Hematopoietic multipotent progenitor cell treated with erythropoietin and hydrocortisone succinate and interleukin-3 and kit ligand, for 15 days (in vitro differentiated cells): ENCODE measurements at regions not wholly inside any gene's neighbourhood (a gene's known extent, or its start where the extent isn't known, plus 50 kb on each side); places are given as distances from the start of the nearest gene placed in this dataset.
A peak's percentile ranks its signal among the peaks of the same experiment; 100 is the strongest.
"Not testable (repeated sequence)": the region's sequence is repeated elsewhere in the genome, so short reads cannot be mapped to it uniquely, and the experiment has no call there.

ENCODE experiments used
- DNase-seq: peaks from one replicate; pipeline ENCODE4 v3.0.0-alpha.2; 2015; ENCODE audit warnings: low spot score

DNA sequence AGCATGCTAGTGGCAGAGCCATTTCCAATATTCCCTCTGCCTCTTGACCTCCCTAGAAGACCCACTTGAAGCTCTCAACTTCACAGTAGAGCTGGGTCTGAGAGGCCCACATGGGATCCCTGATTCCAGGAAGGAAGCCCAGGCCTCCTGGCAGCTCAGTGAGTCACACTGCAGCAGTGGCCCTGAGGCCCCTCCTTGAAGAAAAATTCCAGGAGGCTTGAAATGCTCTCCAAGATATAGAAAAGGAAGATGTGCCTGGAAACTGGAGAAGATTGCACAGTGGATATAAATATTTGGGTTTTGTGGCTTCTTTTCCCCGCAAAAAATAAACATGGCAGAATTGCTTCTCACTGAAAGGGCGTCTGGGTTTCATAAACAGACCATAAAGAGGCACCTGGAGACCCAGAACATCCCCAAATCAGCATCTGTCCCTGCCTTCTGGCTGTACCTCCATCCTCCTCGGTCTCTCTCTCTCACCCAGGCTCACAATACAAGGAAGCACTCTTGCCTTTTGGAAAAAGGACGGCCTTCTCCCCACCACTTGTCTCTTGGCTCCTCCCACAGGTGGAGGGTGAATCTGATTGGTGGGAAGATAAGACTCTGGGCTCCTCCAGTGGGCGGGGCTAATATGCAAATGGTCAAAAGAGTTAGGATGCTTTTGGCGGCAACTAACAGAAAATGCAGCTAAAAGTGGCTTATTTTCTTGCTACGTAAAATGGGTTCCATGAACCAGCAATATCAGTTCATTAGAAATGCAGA lies 200.0 kb upstream of the SULF2 start:
- peak; percentile 2 for DNase-seq

DNA sequence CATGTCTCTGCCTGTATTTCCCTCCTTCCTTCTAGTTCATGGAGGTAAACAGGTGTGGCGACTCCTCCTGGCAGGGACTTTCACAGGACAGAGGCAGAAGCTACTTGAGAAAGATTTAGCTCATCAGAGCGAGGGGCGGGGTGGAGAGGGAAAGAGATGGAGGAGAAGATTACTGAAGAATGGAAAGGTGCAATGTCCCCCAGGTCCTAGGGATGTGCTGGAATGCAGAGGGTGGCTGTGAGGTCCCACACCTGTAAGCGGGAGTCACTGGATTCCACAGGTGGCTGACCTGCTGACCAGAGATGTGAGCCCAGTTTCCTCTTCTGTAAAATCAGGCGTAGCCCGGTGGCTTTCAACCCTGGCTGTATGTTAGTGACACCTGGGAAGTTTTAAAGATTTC lies 199.2 kb upstream of the SULF2 start:
- DNase-seq: no peak

GRCh38 chr20:47983642-47984041 lies 198.4 kb upstream of the SULF2 start:
- not testable (repeated sequence) for DNase-seq

GRCh38 chr20:47982574-47983360 lies 197.5 kb upstream of the SULF2 start:
- no peak for DNase-seq

DNA sequence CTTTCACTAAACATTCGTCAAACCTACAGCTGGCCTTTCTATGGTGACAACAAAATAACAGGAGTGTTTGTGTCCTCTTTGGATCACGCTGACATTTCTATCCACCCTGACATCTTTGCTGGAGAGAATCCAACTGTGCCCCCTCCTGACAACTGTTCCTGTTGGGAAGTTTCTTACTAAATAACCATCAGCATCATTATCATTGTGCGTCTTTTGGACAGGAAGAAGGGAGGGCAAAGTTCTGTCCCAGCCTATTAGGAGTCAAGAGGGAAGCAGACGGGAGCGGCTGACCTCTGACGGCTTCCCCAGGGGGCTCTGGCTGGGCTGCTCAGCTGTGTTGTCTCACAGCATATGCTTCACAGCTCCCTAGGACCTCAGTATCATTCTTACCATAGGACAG lies 195.9 kb upstream of the SULF2 start:
- no peak for DNase-seq

DNA sequence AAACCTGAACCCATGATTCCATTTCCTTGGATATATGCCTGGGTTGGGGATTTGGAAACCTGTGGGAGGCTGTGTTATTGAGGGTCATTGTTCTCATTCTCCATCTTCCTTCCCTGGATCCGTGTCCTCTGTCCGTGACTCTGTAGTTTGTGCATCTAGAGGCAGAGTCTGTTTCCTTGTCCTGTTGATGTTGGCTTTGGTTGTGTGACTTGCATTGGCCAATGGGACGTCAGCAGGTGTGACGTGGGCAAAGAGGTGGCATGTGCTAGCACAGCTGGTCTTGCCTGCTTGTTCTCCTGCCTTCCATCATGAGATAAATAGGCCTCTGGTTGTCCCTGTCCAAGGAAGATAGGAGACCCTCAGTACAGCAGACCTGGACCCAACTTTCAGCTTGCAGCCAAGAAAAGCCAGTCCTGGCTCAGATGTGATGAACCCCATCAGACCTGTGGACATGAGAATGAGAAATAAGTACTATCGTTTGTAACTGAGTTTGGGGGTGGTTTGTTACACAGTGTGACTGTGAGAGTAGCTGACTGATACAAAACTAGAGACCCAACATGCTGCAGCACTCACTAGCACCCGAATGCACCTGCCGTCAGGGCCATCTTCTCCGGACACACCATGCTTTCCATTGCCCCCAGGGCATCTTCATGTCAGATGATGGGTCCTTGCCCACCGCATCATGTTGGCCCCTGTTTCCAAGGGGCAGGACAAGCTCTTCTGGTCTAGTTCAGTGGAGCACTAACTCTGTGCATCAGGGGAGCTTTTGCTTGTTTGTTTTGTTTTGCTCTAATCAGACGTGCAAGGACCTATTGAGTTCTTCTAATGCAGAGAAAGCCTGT lies 195.3 kb upstream of the SULF2 start:
- DNase-seq: no peak

GRCh38 chr20:47979361-47980095 lies 194.2 kb upstream of the SULF2 start:
- DNase-seq: not testable (repeated sequence)

- not testable (repeated sequence) for DNase-seq
Measured at GRCh38 chr20:47978428-47979120, 193.3 kb upstream of the SULF2 start.

DNA sequence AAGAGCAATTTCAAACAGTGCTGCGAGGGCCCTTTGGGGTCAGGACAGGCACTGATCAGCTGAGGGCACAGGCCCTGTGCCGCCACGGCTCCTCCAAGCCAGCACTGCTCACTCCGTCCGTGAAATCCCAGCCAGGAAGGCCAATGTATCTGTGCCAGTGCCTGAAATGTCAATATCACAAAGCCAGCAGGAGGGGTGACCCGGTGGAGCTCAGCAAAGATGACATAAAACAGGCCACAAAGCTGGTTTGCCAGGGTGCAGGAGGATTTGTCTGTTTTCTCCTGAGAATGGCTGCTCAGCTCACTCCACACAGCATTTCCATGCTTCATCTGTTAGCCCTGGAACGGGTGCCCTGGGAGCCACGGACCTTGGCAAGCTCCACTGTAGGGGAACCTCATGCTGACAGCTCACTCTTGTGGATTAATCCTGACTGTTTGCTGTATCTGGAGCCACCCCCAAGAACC lies 192.5 kb upstream of the SULF2 start:
- not testable (repeated sequence) for DNase-seq

GRCh38 chr20:47977017-47977788 lies 191.9 kb upstream of the SULF2 start:
- not testable (repeated sequence) for DNase-seq

GRCh38 chr20:47974234-47974878 lies 189.1 kb upstream of the SULF2 start:
- DNase-seq: no peak

DNA sequence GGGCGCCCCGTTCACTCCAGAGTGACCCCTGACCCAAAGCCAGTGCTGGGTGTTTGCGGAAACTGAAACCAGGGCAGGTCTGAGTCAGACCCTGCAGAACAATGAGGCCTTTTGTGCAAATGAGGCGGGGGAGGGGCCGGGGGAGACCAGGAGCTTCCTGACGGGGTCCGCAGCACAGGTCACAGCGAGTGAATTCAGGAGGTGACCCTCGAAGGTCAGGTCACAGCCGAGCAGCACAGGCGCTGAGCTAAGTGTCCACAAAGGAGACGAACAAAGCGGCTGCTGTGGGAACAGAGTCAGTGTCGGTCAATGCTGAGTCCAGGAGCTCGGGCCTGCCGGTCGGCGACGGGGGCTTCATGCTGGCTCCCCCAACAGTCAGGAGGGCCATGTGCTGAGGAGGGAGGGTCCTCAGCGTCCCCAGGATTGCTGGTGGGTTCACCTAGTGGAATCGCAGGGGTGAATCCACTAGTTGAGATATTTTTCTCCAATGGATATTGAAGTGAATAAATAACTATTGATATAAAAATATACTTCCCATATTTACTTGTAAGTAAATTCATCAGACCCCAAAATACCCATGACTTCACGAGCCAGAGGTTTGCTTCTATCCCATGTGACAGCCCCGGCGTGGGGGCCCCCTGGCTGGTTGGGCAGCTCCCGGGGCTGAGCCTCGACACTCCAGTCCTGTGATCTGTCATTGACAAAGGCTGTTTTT lies 188.4 kb upstream of the SULF2 start:
- no peak for DNase-seq

- DNase-seq: no peak
Measured at GRCh38 chr20:47972916-47973309, 187.6 kb upstream of the SULF2 start.

GRCh38 chr20:47972297-47972915 lies 187.1 kb upstream of the SULF2 start:
- DNase-seq: not testable (repeated sequence)

DNA sequence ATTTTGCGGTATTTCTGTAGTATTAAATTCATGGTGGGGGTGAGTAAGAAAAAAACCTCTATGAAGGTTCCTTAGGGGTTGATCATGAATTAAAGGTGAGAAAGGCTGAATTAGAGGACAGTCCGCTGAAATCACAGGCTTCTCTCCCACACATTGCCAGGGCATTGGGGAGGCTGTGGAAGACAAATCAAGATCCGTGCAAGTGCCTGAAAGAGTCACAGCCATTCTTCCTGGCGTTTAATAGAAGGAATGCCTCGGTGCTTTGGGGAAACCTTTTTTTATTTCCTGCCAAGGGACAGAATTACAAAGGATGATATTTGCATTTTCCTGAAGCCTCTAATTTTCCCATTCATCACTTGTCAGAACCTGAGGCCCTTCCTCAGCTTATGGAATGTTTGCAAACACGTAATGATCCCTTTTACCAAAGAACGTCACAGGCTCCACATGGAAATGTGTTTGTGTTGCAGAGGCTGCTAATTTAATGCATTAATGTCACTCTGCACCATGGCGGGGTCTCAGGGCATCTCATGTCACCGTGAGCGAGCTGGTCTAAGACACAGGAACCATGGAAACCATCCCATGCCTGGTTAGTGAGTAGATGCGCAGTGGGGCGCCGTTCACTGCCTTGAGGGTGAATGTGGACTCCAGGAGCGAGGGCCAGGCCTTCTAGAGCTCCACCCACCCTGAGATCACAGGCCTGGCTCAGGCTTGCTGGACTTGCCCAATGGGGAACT lies 185.9 kb upstream of the SULF2 start:
- DNase-seq: no peak

- DNase-seq: no peak
Measured at GRCh38 chr20:47970282-47970903, 185.1 kb upstream of the SULF2 start.

DNA sequence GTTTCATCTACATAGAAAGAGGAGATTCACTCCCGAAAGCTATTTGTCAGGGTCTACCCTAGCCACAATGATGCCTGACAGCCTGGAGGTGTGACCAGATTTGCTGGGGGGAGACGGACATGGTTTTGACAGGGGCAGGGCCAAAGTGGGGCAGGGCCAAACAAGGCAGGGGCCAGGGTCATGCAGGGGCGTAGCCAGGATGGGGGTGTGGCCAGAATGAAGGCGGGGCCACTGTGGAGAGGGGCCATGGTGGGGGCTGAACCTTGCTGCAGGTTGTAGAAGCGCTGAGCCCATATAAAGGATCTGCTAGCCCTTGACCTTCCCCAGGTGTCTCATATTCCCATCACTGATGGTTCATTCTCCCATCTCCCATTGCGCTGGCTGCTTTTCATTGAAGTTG lies 184.1 kb upstream of the SULF2 start:
- DNase-seq: no peak
